GM12878 (cell line): ENCODE measurements at regions not wholly inside any gene's neighbourhood (a gene's known extent, or its start where the extent isn't known, plus 50 kb on each side); places are given as distances from the start of the nearest gene placed in this dataset.

ENCODE experiments used
- CREB1 ChIP-seq: IDR thresholded peaks from 2 replicates; pipeline ENCODE4 v1.6.1; 2012; ENCODE audit warnings: low read depth, mild to moderate bottlenecking, inconsistent platforms
- RAD21 ChIP-seq: IDR thresholded peaks from 2 replicates; pipeline ENCODE4 v1.6.1; 2011; ENCODE audit warnings: mild to moderate bottlenecking, low read depth, low read length, moderate library complexity; ENCODE audit not compliant: insufficient read depth
- STAT1 ChIP-seq: fragments of 450-650 bp; conservative IDR thresholded peaks from 2 replicates; pipeline ENCODE4 v1.6.1; 2014; ENCODE audit warnings: antibody characterized with exemption, mild to moderate bottlenecking
- TAF1 ChIP-seq: IDR thresholded peaks from 2 replicates; pipeline ENCODE4 v1.6.1; 2011; ENCODE audit warnings: mild to moderate bottlenecking, low read depth, low read length, borderline replicate concordance

DNA sequence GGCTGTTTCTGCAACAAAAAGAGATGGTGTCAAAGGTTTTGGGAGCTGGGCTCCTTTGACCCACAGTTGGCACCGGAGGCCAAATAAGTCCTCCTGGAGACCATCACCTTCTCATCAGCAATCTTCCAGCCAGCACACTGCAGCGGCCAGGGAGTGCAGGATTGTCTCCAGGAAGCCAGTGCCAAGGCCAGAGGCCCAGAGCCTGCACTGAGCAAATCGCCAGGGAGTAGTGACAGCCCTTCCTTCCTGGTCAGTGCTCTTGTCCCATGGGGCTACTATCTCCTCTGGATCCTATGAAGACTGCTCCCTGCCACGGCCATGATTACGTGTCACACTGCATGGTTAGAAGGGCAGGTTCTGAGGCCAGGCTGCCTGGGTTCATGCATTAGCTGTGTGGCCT lies 134.3 kb upstream of the CRHR1 start:
- TF ChIP-seq RAD21: no peak
- TF ChIP-seq TAF1: no peak
- TF ChIP-seq CREB1: no peak
- TF ChIP-seq STAT1: no peak
